ENCODE measurements at regions not wholly inside any gene's neighbourhood (a gene's known extent, or its start where the extent isn't known, plus 50 kb on each side); places are given as distances from the start of the nearest gene placed in this dataset.

- no peak overlapping the region for H2AFZ ChIP-seq (ENCODE audit: low read length)
- no peaks in the 10 kb centered on the region for H3K79me2 ChIP-seq (ENCODE audit: insufficient read depth, low read length)
- TF ChIP-seq, protein P1, sequence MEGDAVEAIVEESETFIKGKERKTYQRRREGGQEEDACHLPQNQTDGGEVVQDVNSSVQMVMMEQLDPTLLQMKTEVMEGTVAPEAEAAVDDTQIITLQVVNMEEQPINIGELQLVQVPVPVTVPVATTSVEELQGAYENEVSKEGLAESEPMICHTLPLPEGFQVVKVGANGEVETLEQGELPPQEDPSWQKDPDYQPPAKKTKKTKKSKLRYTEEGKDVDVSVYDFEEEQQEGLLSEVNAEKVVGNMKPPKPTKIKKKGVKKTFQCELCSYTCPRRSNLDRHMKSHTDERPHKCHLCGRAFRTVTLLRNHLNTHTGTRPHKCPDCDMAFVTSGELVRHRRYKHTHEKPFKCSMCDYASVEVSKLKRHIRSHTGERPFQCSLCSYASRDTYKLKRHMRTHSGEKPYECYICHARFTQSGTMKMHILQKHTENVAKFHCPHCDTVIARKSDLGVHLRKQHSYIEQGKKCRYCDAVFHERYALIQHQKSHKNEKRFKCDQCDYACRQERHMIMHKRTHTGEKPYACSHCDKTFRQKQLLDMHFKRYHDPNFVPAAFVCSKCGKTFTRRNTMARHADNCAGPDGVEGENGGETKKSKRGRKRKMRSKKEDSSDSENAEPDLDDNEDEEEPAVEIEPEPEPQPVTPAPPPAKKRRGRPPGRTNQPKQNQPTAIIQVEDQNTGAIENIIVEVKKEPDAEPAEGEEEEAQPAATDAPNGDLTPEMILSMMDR (IDR thresholded peaks at IDR 0.05; ENCODE audit: extremely low read depth, low read depth, low read length) = no peak
- H4K20me1 ChIP-seq (ENCODE audit: insufficient read depth, low read length) = no peaks in the 10 kb centered on the region
- H3K27me3 ChIP-seq (ENCODE audit: insufficient read depth, low read length) = no peaks in the 10 kb centered on the region
- H3K4me3 ChIP-seq (ENCODE audit: insufficient read depth, low read length) = no peak overlapping the region
- H3K4me2 ChIP-seq (ENCODE audit: insufficient read depth, low read length) = no peak overlapping the region
- no peaks in the 10 kb centered on the region for H3K36me3 ChIP-seq (ENCODE audit: insufficient read depth, low read length)
- no peak overlapping the region for H3K27ac ChIP-seq (ENCODE audit: low read depth, low read length)
- peaks cover 2% of the 10 kb centered on the region for H3K9me3 ChIP-seq (ENCODE audit: low read depth, low read length)
- H3K4me1 ChIP-seq (ENCODE audit: insufficient read depth, low read length) = no peaks in the 10 kb centered on the region
- no peak for DNase-seq (ENCODE audit: insufficient read length, low spot score, missing footprints)
Observed at GRCh38 chr6:95802978-95803377, 212.8 kb upstream of the FUT9 start.

- H2AFZ ChIP-seq (ENCODE audit: low read length) = no peak overlapping the region
- no peaks in the 10 kb centered on the region for H3K79me2 ChIP-seq (ENCODE audit: insufficient read depth, low read length)
- H3K4me2 ChIP-seq (ENCODE audit: insufficient read depth, low read length) = no peak overlapping the region
- no peaks in the 10 kb centered on the region for H3K27me3 ChIP-seq (ENCODE audit: insufficient read depth, low read length)
- TF ChIP-seq, protein P1 (IDR thresholded peaks at IDR 0.05; ENCODE audit: extremely low read depth, low read depth, low read length) = no peak
- DNase-seq (ENCODE audit: insufficient read length, low spot score, missing footprints) = no peak
- H4K20me1 ChIP-seq (ENCODE audit: insufficient read depth, low read length) = no peaks in the 10 kb centered on the region
- H3K36me3 ChIP-seq (ENCODE audit: insufficient read depth, low read length) = no peaks in the 10 kb centered on the region
- no peak overlapping the region for H3K27ac ChIP-seq (ENCODE audit: low read depth, low read length)
- H3K9me3 ChIP-seq (ENCODE audit: low read depth, low read length) = peaks cover 2% of the 10 kb centered on the region
- no peak overlapping the region for H3K4me3 ChIP-seq (ENCODE audit: insufficient read depth, low read length)
- H3K4me1 ChIP-seq (ENCODE audit: insufficient read depth, low read length) = no peaks in the 10 kb centered on the region
Observed at GRCh38 chr6:95803889-95804288, 211.9 kb upstream of the FUT9 start.

DNA sequence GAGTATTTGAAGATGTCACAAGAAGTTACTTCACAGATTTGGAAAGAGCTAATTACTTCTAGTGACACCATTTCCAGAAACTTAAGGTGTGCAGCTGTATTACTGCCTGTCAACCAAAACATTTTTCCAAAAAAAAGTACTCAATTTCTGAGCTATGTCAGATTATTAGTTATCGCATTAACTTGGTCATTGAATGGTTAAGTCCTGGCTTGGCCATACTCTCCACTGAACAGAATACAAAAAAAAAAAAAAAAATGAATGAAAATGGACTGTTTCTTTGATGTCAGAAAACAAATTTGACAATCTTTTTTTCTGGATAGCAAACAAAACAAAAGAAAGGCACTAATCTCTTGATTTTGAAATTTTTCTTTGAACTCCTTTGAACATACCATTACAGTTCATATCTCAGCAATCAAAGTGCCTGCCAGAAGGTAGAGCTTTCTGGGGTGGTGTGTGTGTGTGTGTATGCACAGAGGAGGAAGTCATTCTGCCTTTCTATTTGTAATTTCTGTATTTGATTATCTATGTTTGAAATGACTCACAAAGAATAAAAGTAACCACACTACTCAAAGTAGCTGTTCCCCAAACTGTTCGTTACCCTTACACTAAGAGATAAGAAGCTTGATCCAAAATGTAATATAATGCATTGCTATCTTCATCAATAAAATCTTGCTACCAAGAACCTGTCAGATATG is 210.8 kb upstream of the FUT9 start:
- H3K27me3 ChIP-seq (ENCODE audit: insufficient read depth, low read length) = no peaks in the 10 kb centered on the region
- no peaks in the 10 kb centered on the region for H3K36me3 ChIP-seq (ENCODE audit: insufficient read depth, low read length)
- peaks cover 2% of the 10 kb centered on the region for H3K9me3 ChIP-seq (ENCODE audit: low read depth, low read length)
- H3K27ac ChIP-seq (ENCODE audit: low read depth, low read length) = no peak overlapping the region
- TF ChIP-seq, protein P1 (IDR thresholded peaks at IDR 0.05; ENCODE audit: extremely low read depth, low read depth, low read length) = no peak
- no peak for DNase-seq (ENCODE audit: insufficient read length, low spot score, missing footprints)
- H4K20me1 ChIP-seq (ENCODE audit: insufficient read depth, low read length) = no peaks in the 10 kb centered on the region
- no peaks in the 10 kb centered on the region for H3K4me1 ChIP-seq (ENCODE audit: insufficient read depth, low read length)
- H3K4me3 ChIP-seq (ENCODE audit: insufficient read depth, low read length) = no peak overlapping the region
- no peak overlapping the region for H2AFZ ChIP-seq (ENCODE audit: low read length)
- H3K4me2 ChIP-seq (ENCODE audit: insufficient read depth, low read length) = no peak overlapping the region
- H3K79me2 ChIP-seq (ENCODE audit: insufficient read depth, low read length) = no peaks in the 10 kb centered on the region

DNA sequence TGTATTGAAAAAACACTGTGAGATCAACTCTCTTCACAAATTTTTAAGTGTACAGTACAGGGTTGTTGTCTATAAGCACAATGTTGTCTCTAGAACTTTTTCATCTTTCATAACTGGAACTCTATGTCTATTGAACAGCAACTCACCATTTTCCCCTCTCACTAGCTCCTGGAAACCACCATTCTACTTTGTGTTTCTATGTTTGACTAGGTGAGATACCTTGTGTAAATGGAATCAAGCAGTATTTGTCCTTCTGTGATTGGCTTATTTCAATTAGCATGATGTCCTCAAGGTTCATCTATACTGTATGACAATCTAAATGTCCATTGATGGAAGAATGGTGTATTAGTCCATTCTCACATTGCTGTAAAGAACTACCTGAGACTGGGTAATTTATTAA is 210.1 kb upstream of the FUT9 start:
- Histone ChIP-seq H3K79me2 (ENCODE audit: insufficient read depth, low read length) (no peaks in the 10 kb centered on the region), H3K4me1 (ENCODE audit: insufficient read depth, low read length) (no peaks in the 10 kb centered on the region), H3K27ac (ENCODE audit: low read depth, low read length) (no peak overlapping the region), H4K20me1 (ENCODE audit: insufficient read depth, low read length) (no peaks in the 10 kb centered on the region), H3K4me3 (ENCODE audit: insufficient read depth, low read length) (no peak overlapping the region), H2AFZ (ENCODE audit: low read length) (no peak overlapping the region), H3K27me3 (ENCODE audit: insufficient read depth, low read length) (no peaks in the 10 kb centered on the region), H3K9me3 (ENCODE audit: low read depth, low read length) (peaks cover 2% of the 10 kb centered on the region), H3K4me2 (ENCODE audit: insufficient read depth, low read length) (no peak overlapping the region), H3K36me3 (ENCODE audit: insufficient read depth, low read length) (no peaks in the 10 kb centered on the region)
- DNase-seq (ENCODE audit: insufficient read length, low spot score, missing footprints) = no peak
- TF ChIP-seq, protein P1 (IDR thresholded peaks at IDR 0.05; ENCODE audit: extremely low read depth, low read depth, low read length) = no peak

All from osteoblast (primary cell).